ENCODE measurements at regions not wholly inside any gene's neighbourhood (a gene's known extent, or its start where the extent isn't known, plus 50 kb on each side); places are given as distances from the start of the nearest gene placed in this dataset.
"Not testable (repeated sequence)": the region's sequence is repeated elsewhere in the genome, so short reads cannot be mapped to it uniquely, and the experiment has no call there.

DNA sequence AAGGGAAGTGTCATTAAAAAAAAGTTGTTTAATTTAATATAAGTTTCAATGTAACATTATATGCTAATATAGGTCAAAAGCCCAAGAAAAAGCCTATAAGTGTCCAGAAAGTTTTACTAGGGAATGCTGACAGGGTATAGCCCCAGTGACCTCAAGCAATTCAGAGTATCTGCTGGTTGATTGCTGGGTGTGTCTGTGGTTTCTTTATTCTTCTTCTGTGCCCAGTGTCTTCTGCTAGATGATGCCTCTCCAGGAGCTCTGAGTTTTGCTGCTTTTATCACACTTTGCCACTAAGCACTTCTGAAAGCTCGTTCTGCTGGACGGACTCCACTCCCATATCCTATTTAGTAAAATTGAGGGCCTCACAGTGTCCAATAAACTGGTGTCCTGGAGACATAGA is 212.2 kb upstream of the NRG3 start:
- no peak for DNase-seq

DNA sequence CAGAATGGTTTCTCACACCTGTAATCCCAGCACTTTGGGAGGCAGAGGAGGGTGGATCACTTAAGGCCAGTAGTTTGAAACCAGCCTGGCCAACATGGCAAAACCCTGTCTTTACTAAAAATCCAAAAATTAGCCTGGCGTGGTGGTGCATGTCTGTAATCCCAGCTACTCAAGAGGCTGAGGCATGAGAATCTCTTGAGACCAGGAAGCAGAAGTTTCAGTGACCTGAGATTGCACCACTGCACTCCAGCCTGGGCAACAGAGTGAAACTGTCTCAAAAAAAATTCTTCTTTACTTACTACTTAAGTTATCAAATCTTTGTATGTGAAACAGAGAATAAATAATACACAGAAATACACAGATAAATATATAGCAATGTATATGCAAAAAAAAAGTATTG is 210.2 kb upstream of the NRG3 start:
- not testable (repeated sequence) for DNase-seq

DNA sequence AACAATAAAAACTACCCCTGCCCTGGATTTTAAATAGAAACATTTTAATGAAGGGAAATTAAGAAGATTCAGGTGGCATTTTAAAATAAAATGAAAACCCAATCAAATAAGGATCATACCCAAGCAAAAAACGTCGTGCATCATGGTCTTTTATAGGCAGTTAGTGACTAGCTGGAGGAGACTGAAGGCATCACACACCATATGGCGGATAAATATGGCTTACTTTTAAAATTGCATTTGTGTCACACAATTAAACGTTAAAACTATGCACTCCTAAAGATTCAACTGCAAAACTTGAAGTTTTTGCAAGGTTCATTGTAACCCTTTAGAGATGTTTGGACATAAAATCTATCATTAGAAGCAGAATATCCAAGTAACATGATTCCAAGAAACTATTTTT is 200.1 kb upstream of the NRG3 start:
- DNase-seq = no peak

DNA sequence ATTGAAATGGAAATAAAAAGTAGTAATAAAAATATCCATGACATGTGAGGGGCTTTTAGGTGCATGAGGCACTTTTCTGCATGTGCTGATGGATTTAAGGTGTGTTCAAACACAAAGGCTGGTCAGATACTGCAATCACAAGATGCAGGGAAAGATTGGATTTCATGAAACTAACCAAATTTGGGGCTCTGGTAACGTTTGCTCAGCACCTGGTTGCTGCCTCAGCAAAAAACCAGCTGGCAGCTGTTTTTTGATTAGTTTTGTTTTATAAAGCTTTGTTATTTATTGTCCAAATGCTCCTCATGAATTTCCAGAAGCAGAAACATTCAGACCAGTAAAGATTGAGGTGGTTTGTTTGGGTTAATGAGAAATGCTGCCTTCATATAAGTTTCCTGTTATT is 195.7 kb upstream of the NRG3 start:
- DNase-seq = no peak

DNA sequence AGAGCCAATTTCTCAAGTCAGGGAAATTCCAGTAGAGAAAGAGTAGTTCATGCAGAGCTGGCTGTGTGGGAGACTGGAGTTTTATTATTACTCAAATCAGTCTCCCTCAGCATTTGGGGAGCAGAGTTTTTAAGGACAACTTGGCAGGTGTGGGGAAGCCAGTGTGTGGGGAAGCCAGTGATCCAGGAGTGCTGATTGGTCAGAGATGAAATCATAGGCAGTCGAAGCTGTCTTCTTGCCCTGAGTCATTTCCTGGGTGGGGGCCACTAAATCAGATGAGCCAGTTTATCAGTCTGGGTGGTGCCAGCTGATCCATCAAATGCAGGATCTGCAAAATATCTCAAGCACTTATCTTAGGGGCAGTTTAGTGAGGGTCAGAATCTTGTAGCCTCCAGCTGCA is 194.6 kb upstream of the NRG3 start:
- DNase-seq = no peak

DNA sequence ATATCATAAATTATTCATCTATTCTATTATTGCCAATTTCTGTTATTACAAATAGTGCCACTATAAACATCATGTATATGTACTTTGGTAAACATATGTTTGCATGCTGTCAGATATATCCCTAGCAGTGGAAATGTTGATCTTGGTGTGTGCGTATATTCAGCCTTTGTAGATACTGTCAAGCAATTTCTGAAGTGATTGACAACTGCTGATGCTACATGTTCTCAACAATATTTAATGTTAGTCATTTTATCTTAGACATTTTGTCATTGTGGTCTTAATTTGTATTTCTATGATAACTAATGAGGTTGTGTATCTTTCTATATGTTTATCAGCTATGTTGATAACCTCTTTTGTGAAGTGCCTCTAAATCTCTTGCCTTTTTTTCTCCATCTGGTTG is 186.5 kb upstream of the NRG3 start:
- DNase-seq = no peak

DNA sequence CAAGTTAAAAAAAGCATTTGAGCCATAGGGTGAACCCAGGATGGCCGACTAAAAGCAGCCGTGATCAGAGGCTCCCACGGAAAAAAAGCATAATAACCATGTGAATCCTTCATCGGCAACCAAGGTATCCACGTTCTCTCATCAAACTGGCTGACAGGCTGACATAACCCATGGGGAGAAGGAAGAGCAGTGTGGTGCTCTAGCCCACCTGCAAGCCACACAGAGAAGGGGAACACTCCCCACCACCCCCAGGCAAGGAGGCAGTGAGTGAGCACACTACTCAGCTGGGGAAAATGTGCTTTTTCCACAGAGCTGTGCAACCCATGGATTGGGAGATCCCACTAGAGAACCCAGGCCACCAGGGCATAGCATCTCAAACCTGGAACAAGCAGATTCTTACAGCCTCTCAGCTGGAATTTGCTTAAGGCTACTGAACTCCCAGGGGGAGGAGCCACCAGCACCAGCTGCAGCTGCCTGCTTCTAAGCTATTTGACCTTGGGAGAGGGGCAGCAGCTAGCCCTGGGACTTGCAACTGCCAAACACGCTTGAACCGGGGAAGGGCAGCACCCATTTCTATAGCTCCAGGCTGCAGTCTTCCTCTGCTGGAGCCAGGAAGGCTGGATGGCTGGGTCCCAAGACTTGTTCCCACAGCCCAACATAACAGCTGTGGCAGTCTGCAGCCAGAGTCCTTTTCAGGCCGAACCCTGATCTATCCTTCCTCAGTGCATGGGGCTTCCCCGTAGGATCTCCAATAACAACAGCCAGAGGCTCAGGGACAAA is 178.2 kb upstream of the NRG3 start:
- no peak for DNase-seq

DNA sequence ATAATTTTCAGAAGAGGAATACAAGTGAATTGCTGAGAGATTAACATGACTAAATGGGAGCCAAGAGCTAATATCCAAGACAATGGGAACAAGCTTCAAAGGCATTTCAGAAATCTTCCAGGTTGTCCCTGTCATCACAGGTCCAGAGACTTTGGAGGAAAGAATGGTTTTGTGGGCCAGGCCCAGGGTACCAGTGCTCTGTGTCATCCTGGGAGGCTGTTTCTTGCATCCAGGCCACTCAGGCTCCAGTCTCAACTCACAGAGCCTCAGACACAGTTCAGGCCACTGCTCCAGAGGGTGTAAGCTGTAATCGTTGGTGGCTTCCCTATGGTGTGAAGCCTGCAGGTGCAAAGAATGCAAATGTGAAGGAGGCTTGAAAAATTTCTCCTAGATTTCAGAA is 170.4 kb upstream of the NRG3 start:
- DNase-seq = no peak

DNA sequence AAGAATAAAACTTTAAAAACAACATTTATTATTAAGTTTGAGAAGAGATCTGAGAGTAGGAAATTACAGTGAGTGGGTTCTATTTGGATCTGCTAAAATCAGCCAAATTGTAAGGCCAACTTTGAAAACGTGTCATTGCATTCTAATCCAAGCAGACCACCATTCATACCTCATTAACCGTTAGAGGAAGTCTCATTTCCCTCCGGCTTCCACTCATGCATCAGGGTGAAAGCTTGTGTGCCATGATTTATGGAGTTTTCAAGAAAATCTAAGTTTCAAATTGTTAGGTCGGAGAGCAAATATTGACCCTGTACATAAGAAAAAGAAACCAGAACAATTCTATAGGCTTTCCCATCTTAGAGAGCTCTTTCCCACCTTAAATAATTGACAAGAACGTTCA is 166.6 kb upstream of the NRG3 start:
- DNase-seq = no peak

DNA sequence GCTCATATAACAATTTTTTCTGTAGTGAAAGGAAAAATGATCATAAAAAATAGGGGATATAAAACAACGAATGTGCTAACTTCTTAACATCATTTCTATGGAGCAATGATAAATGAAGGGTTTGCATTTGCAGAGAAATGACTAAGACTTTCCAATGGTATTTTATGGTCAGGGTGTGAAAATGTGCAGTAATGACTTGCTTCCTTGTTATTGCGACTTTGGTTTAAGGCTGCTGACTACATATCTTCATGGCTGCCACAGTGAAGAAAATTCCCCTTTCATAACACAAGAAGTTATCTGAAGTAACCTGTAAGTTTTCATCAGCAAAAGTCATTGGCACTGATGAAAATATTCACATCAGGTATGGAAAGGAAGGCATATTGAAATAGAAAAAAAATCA is 166.1 kb upstream of the NRG3 start:
- DNase-seq = no peak

DNA sequence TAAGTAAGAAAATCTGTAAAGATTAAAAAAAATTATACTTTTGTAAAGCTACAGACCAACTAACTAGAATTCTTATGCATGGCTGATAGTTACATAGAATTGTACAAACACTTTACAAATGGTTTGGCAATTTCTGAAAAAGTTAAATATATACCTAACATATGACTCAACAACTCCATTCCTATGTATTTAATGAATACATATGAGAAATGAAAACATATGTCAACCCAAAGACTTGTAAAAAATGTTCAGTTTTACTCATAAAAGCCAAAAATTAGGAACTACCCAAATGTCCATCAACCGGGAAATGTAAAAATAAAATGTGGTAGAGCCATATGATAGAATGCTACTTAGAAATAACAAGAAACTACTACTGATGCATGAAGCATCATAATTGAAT is 152.6 kb upstream of the NRG3 start:
- no peak for DNase-seq

DNA sequence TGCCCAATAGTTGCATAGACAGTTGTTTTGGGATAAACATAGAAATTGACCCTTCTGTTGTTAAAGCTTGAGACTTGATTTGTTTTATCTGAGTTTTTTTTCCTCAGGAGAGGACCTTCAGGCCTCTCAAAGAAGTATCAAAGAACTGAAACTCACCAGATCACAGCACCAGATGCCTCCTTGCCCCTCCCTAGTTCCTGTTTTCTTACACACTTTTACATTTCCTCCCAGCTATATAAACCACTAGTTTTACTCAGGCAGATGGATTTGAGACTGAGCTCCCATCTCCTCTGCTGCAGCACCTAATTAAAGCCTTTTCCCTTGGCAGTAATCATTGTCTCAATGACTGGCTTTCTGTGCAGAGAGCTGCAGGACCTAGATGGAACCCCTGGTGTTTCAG is 150.6 kb upstream of the NRG3 start:
- DNase-seq = no peak

DNA sequence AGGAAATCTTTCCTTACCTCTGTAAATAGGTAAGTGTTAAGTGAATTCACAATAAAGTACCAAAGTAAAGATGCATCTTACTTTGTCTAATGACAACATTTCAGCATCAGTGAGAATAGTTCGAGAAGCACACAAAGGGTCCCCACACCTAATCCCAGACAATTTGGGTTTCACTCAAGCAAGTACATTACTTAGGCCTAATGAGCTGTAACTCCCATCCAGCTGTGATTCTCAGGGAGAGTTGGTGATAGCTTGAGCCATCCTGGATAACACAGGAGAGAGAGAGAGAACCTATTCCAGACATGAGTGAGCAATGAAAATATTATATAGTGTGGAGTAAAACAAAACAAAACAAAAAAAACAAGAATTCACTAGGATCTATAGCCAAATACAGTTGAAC is 149.1 kb upstream of the NRG3 start:
- no peak for DNase-seq

DNA sequence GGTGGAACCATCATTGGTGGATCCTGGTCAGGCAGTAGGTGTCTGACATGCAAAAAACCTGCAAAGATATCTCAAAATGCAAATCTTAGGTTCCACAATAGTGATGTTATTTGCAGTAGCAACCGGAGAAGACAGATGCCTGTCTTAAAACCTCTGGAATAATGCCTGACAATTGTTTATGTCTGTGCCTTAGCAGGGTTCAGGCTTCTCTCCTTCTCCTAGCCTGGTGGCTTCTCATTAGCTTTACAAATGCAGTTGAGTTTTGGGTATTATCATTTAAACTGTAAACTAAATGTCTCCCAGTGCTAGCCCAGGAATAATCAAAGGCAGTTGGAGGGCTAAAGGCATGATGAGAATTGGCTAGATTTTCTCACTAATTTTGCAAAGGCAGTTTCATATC is 146.3 kb upstream of the NRG3 start:
- DNase-seq = no peak

DNA sequence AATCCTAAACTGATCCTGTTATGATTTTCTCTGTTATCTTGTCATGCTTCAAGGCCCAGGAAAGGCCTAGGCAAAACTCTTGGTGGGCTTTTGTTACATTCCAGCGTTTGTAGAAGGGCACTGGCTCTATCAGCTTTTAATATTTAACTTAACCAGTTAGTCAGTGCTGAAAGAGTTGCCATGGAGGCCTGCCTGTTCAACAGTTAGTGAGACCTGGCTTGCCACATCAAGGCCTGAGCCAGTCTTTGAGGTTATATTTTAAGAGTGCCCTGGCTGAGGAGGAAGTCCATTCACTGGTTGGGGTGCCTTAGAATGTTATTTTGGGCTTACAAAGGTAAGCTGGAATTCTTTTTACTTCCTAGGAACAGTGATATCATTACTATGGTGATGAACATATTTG is 144.1 kb upstream of the NRG3 start:
- no peak for DNase-seq

DNA sequence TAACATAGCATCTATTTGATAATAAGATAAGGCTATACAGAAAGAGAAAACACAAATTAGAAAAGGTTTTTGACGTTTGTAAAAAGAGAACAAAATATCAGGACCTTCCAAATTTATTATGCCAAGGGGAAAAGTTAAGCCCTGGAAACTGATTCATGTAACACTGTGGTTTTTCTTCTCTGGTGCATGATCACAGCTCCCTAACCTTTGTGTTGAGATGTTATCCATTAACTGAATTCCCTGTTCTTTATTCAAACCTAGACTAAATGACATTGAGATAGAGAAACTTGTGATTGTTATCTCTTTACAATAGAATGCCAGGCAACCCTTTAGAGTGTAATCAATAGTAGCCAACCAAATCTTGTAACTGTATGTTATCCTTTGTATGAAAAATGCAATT is 141.5 kb upstream of the NRG3 start:
- DNase-seq = no peak

DNA sequence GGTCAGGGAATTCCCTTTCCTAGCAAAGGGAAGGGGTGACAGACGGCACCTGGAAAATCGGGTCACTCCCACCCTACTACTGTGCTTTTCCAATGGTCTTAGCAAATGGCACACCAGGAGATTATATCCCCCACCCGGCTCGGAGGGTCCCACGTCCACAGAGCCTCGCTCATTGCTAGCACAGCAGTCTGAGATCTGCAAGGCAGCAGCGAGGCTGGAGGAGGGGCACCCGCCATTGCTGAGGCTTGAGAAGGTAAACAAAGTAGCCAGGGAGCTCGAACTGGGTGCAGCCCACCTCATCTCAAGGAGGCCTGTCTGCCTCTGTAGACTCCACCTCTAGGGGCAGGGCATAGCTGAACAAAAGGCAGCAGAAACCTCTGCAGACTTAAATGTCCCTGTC is 139.8 kb upstream of the NRG3 start:
- not testable (repeated sequence) for DNase-seq

DNA sequence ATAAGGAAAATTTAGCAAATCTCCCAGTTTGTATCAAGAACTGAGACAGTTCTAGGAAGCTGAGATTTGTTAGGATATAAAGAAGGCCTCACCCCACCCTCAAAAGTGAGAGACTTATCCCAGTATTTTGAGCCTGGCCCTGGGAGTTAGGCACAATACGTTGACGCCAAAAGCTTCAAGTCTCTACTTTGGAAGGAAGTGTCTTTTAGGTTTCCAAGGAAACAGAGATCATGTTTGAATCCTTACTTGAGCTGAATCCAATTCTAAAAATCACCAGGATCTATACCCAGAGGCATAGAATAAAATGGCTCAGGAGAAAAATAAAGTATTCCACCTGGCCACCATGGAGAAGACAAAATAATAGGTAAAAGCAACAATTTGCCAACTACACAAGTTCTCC is 115.9 kb upstream of the NRG3 start:
- no peak for DNase-seq

DNA sequence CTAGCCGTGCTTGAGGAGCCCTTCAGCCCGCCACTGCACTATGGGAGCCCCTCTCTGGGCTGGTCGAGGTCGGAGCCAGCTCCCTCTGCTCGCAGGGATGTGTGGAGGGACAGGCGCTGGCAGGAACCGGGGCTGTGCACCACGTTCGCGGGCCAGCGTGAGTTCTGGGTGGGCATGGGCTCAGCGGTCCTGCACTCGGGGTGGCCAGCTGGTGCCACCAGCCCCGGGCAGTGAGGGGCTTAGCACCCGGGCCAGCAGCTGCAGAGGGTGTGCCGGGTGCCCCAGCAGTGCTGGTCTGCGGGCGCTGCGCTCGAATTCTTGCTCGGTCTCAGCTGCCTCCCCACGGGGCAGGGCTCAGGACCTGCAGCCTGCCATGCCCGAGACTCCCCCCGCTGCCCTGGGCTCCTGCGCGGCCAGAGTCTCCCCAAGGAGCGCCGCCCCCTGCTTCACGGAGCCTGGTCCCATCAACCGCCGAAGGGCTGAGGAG is 90.8 kb upstream of the NRG3 start:
- no peak for DNase-seq

DNA sequence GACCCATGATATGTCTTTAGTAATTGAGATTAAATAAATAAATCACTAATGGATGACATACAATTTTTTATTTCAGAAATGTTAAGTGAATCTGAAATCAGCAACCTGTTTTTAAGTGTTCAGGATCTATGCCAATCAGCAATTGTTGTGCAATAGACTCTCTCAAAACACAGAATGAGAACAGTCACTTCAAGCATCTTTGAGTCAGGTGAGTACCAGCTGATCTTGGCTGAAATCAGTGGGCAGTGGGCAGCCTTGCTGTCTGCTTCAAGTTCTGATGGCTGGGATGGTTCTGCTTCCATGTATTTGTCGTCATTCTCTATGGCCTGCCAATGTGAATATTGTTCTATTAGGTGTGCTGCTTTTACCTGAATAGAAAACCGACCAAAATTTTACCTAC is 82.3 kb upstream of the NRG3 start:
- no peak for DNase-seq

DNA sequence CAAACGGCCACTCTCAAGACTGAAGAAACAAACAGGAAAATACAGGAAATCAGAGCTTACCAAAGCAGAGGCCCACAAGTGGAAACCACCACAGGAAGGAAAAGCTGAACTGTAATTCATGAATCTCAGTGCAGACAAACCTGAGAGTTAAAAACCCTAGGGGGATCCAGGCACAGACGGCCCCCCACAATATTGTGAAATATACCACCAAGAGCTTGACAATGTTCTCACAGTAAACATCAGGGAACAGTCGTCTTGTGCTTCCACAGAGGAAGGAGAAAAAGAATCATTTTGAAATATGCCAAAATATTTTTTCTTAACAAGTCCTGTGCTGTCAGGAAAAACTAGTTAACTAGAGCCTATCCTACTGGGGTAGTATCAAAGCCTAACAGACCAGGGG is 68.2 kb upstream of the NRG3 start:
- DNase-seq = no peak

DNA sequence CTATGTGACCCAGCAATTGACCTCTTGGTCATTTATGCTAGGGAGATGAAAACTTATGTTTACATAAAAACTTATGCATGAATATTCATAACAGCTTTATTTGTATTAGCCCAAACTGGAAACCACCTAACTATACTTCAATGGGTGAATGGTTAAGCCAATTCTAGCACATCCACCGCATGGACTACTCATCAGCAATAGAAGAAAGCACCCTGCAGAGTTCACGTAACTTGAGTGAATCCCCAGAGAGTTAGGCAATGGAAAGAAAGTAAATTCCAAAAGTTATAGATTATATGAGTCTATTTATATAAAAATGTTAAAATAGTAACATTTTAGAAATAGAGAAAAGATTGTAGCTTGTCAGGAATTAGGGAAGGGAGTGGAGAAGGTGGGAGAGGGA is 60.2 kb upstream of the NRG3 start:
- no peak for DNase-seq

DNA sequence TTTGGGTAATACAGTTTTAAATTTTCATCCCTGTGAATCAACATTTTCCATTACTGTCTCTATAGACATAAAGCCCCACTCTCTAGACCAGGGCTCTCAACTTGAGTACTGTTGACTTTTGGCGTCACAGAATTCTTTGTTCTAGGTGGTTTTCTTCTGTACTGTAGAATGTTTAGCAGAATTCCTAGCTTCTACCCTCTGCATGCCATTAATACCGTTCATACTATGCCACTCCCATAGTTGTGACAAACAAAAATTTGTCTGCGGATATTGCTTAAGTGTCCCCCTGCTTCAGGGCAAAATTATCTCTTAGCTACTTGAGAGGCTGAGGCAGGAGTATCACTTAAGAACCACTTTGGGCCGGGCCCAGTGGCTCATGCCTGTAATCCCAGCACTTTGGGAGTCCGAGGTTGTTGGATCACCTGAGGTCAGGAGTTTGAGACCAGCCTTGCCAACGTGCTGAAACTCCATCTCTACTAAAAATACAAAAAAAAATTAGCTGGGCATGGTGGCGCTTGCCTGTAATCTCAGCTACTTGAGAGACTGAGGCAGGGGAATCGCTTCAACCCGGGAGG is 57.3 kb upstream of the NRG3 start:
- DNase-seq = no peak

DNA sequence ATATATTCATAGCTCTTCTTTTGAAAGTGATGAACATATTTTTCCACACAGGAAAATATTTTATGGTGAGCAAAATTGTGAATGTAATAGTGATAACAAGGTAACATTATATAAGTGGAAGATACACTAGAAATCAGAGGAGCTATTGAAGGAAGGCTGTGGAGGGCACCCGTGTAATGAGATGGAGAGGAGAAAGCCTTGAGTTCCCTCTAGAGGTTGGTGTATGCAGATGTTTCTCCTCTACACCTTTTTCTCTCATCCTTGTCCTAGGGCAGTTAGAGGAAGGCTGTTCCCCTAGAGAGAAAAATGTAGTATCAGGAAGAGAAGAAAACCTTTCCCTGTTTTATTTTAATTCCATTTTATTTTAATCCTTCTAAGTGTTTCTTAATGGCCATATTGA is 54.6 kb upstream of the NRG3 start:
- DNase-seq = no peak

Data from RPMI8226 (cell line).